Skeletal muscle satellite cell (primary cell): ENCODE measurements at regions not wholly inside any gene's neighbourhood (a gene's known extent, or its start where the extent isn't known, plus 50 kb on each side); places are given as distances from the start of the nearest gene placed in this dataset.

Experiments
- H3K27me3 ChIP-seq: 2 replicates; pipeline ENCODE4 v1.7.0; 2013; ENCODE audit warnings: low read length; ENCODE audit not compliant: control insufficient read depth, insufficient read depth
- H3K36me3 ChIP-seq: 2 replicates; pipeline ENCODE4 v1.7.0; 2013; ENCODE audit warnings: mild to moderate bottlenecking, control low read depth, low read length; ENCODE audit not compliant: insufficient read depth
- H3K4me1 ChIP-seq: 2 replicates; pipeline ENCODE4 v1.7.0; 2013; ENCODE audit warnings: low read length; ENCODE audit not compliant: control insufficient read depth, insufficient read depth
- H3K4me2 ChIP-seq: 2 replicates; pipeline ENCODE4 v1.7.0; 2013; ENCODE audit warnings: mild to moderate bottlenecking, low read length
- H3K4me3 ChIP-seq: 2 replicates; pipeline ENCODE4 v1.7.0; 2013; ENCODE audit warnings: low read length
- H3K9ac ChIP-seq: 2 replicates; pipeline ENCODE4 v1.7.0; 2013; ENCODE audit warnings: mild to moderate bottlenecking, low read depth, low read length, moderate library complexity
- H3K9me3 ChIP-seq: replicated peaks from 2 replicates; pipeline ENCODE4 v1.7.0; 2013; ENCODE audit warnings: mild to moderate bottlenecking, control low read depth, low read length

GRCh38 chr12:28828318-28828717 lies 320.8 kb upstream of the FAR2 start:
- H3K9ac ChIP-seq, result no peak overlapping the region
- H3K4me1 ChIP-seq, result no peaks in the 10 kb centered on the region
- H3K27me3 ChIP-seq, result peaks cover 3% of the 10 kb centered on the region

GRCh38 chr12:28830491-28830890 lies 318.6 kb upstream of the FAR2 start:
- Histone ChIP-seq H3K9me3 (no peaks in the 10 kb centered on the region), H3K36me3 (no peaks in the 10 kb centered on the region), H3K27me3 (peaks cover 5% of the 10 kb centered on the region), H3K4me2 (no peak overlapping the region), H3K4me3 (no peak overlapping the region), H3K4me1 (no peaks in the 10 kb centered on the region), H3K9ac (no peak overlapping the region)

More at GRCh38 chr12:28828318-28828717, 320.8 kb upstream of the FAR2 start:
- Histone ChIP-seq H3K4me3 (no peak overlapping the region), H3K4me2 (no peak overlapping the region), H3K36me3 (no peaks in the 10 kb centered on the region), H3K9me3 (no peaks in the 10 kb centered on the region)

GRCh38 chr12:28844718-28845117 lies 304.4 kb upstream of the FAR2 start:
- Histone ChIP-seq H3K9me3 (no peaks in the 10 kb centered on the region), H3K27me3 (no peaks in the 10 kb centered on the region), H3K4me2 (no peak overlapping the region), H3K4me3 (no peak overlapping the region), H3K36me3 (no peaks in the 10 kb centered on the region), H3K9ac (no peak overlapping the region), H3K4me1 (no peaks in the 10 kb centered on the region)

DNA sequence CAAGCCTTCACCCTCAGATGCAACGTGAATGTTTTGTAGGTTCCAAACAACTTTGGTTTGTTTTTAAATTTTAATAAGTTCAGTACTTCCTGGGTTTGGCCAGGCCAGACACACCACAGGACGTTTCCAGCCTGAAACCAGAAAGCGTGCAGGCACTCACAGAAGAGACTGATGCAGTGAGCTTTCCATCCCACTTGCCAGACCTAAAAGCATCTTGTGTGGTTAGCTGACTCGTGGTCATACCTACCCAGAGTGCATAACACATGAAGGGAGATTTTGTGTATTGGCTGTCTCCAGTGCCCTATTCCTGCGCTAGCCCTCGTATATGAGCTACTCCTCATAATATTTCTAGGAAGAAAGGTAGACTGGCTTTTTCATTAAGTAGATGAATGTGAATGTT lies 297.3 kb upstream of the FAR2 start:
- no peaks in the 10 kb centered on the region for H3K4me1 ChIP-seq
- H3K9me3 ChIP-seq, result no peaks in the 10 kb centered on the region
- no peak overlapping the region for H3K4me3 ChIP-seq
- H3K4me2 ChIP-seq, result no peak overlapping the region
- no peaks in the 10 kb centered on the region for H3K36me3 ChIP-seq
- H3K27me3 ChIP-seq, result no peaks in the 10 kb centered on the region
- no peak overlapping the region for H3K9ac ChIP-seq

GRCh38 chr12:28855761-28856310 lies 293.2 kb upstream of the FAR2 start:
- Histone ChIP-seq H3K36me3 (no peaks in the 10 kb centered on the region), H3K4me2 (no peak overlapping the region), H3K4me1 (no peaks in the 10 kb centered on the region), H3K9me3 (no peaks in the 10 kb centered on the region), H3K27me3 (no peaks in the 10 kb centered on the region), H3K9ac (no peak overlapping the region), H3K4me3 (no peak overlapping the region)

GRCh38 chr12:28857369-28857768 lies 291.7 kb upstream of the FAR2 start:
- Histone ChIP-seq H3K4me1 (no peaks in the 10 kb centered on the region), H3K27me3 (no peaks in the 10 kb centered on the region), H3K9ac (no peak overlapping the region), H3K4me2 (no peak overlapping the region), H3K4me3 (no peak overlapping the region), H3K9me3 (no peaks in the 10 kb centered on the region), H3K36me3 (no peaks in the 10 kb centered on the region)

GRCh38 chr12:28859551-28859950 lies 289.5 kb upstream of the FAR2 start:
- Histone ChIP-seq H3K4me3 (no peak overlapping the region), H3K9me3 (no peaks in the 10 kb centered on the region), H3K27me3 (no peaks in the 10 kb centered on the region), H3K36me3 (no peaks in the 10 kb centered on the region), H3K4me2 (no peak overlapping the region), H3K9ac (no peak overlapping the region), H3K4me1 (no peaks in the 10 kb centered on the region)

DNA sequence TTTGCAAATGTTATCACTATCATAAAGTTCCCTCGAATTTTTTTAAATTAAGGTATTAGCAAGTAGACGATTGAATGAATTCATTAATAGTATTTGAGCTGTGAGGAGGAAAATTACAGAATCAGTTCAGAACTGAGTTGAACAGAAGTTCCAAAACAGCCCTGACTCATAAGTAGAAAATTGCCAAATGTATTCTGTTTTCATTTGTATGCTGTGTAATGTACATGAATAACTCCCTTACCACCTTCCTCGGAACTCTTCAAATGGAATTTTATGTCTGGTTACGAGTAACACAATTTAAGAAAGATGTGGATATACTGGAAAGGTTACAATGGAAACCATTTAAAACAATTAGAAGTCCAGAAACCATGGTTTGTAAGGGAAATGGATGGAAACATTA lies 283.3 kb upstream of the FAR2 start:
- H3K4me1 ChIP-seq, result no peaks in the 10 kb centered on the region
- no peaks in the 10 kb centered on the region for H3K9me3 ChIP-seq

GRCh38 chr12:28866296-28866695 lies 282.8 kb upstream of the FAR2 start:
- Histone ChIP-seq H3K9ac (no peak overlapping the region), H3K4me1 (peaks cover 5% of the 10 kb centered on the region), H3K36me3 (no peaks in the 10 kb centered on the region), H3K4me2 (no peak overlapping the region), H3K4me3 (no peak overlapping the region), H3K9me3 (no peaks in the 10 kb centered on the region), H3K27me3 (no peaks in the 10 kb centered on the region)

More for the DNA sequence above, 283.3 kb upstream of the FAR2 start:
- Histone ChIP-seq H3K9ac (no peak overlapping the region), H3K36me3 (no peaks in the 10 kb centered on the region), H3K27me3 (no peaks in the 10 kb centered on the region), H3K4me3 (no peak overlapping the region), H3K4me2 (no peak overlapping the region)

- Histone ChIP-seq H3K9ac (no peak overlapping the region), H3K36me3 (no peaks in the 10 kb centered on the region), H3K27me3 (no peaks in the 10 kb centered on the region), H3K9me3 (no peaks in the 10 kb centered on the region), H3K4me1 (peaks cover 7% of the 10 kb centered on the region), H3K4me2 (no peak overlapping the region), H3K4me3 (no peak overlapping the region)
These were observed 282.2 kb upstream of the FAR2 start for GRCh38 chr12:28866715-28867503.

- Histone ChIP-seq H3K9ac (no peak overlapping the region), H3K4me3 (no peak overlapping the region), H3K4me2 (no peak overlapping the region), H3K9me3 (no peaks in the 10 kb centered on the region), H3K36me3 (no peaks in the 10 kb centered on the region), H3K4me1 (peaks cover 7% of the 10 kb centered on the region), H3K27me3 (no peaks in the 10 kb centered on the region)
These were observed 280.7 kb upstream of the FAR2 start for GRCh38 chr12:28868414-28868813.

DNA sequence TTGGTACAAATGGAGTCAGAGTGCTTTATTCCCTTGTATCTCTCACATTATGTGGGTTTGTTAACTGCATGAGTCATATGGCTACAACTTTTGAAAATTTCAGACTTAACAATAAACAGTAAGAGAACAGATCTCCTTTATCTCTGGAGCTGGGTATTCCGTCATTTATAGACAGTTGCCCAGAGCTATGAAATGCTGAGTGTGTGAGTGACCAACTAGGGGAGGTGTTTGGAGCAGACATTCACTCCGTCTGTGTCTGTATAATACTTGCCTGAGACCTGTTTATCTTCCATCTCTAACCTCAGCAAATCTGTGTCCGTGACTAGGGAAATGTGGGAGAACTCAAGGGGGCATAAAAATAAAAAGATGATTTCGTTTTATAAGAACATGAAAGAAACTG lies 279.9 kb upstream of the FAR2 start:
- Histone ChIP-seq H3K27me3 (no peaks in the 10 kb centered on the region), H3K9me3 (no peaks in the 10 kb centered on the region), H3K4me3 (no peak overlapping the region), H3K9ac (no peak overlapping the region), H3K4me2 (no peak overlapping the region), H3K4me1 (peaks cover 7% of the 10 kb centered on the region), H3K36me3 (no peaks in the 10 kb centered on the region)
